SH-SY5Y (cell line): ENCODE measurements at regions not wholly inside any gene's neighbourhood (a gene's known extent, or its start where the extent isn't known, plus 50 kb on each side); places are given as distances from the start of the nearest gene placed in this dataset.

Experiments
- GATA2 ChIP-seq: IDR thresholded peaks from 2 replicates; pipeline ENCODE4 v1.6.1; 2011; ENCODE audit warnings: mild to moderate bottlenecking, low read depth, low read length
- GATA3 ChIP-seq: IDR thresholded peaks from 2 replicates; pipeline ENCODE4 v1.6.1; 2011; ENCODE audit warnings: low read depth, mild to moderate bottlenecking, low read length, moderate library complexity

- TF ChIP-seq GATA3 (no peak), GATA2 (no peak)
These were observed 143.6 kb upstream of the EPHA4 start for GRCh38 chr2:221715523-221716247.

GRCh38 chr2:221710744-221711143, 138.6 kb upstream of the EPHA4 start:
- TF ChIP-seq GATA3 (no peak), GATA2 (no peak)

GRCh38 chr2:221708902-221709301, 136.8 kb upstream of the EPHA4 start:
- TF ChIP-seq GATA3 (no peak), GATA2 (no peak)

DNA sequence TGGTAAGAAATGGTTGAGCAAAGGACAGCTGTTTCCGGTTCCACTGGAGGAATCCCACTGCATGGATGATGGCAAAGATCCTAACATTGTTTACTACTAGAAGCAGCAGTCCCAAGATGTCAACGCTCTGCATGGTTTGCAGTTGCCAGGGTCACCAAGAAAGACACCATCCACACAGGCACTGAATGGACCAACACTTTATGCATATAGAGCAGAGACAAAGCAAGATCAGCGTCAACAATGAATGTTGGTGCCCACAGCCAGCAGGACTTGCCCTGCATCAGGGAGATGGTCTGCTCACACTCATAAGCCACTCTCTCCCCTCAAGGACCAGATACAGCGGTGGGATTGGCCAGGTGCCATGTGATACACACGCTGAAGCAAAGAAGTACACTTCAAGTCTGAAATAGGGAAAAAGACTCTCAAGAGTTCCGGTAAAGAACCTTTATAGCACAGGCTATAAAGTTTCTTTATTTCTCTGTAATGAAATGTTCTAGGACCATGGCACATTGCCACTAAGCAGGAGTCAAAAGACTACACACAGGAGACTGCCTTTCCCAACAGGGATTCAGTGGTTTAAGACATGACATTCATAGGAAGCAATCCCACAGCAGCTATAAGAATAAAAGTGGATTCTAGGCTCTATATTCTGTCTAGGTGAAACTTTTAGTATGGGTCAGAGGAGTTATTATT, 133.2 kb upstream of the EPHA4 start:
- TF ChIP-seq GATA2 = no peak
- TF ChIP-seq GATA3 = no peak

GRCh38 chr2:221704442-221704841, 132.3 kb upstream of the EPHA4 start:
- TF ChIP-seq GATA3 (no peak), GATA2 (no peak)

- TF ChIP-seq GATA3 (no peak), GATA2 (no peak)
These were observed 121.3 kb upstream of the EPHA4 start for GRCh38 chr2:221693365-221693764.

GRCh38 chr2:221691571-221691970, 119.5 kb upstream of the EPHA4 start:
- TF ChIP-seq GATA3 (no peak), GATA2 (no peak)

GRCh38 chr2:221689140-221689539, 117.0 kb upstream of the EPHA4 start:
- TF ChIP-seq GATA3 = no peak
- no peak for TF ChIP-seq GATA2

DNA sequence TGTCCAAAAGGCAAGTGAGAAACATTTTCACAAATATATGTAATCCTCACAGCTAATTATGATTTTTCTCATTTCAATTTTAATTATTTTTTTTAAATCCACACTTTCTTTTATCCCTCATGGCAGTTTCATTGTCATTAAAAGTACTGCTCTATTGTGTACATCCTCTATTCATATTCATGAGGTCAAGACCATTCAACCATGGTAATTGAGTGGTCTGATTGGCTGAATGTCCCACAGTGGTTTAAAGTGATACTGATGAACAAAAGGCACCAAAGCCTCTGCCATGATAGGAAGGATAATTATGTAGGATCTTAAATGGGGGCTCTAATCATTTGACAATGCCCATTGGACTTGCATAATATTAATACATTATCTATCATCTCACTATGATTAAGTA, 108.4 kb upstream of the EPHA4 start:
- TF ChIP-seq GATA2 (no peak), GATA3 (no peak)

DNA sequence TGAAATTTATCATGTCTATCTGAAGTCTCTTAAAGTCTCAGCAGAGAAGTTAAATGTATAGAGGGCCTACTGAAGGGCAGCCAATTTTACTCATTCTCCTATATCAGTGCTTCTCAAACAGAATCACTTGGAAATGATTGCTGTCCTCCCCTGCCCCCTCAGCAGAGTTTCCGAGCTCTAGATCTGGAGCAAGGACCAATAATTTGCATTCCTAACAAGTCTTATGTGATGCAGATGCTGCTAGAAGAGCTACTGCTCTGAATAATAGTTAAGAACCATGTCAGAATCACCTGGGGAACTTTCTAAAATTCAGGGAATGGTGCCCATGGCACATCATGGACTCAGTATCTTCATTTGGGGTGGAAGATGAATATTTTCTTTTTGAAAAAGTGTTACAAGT, 105.6 kb upstream of the EPHA4 start:
- TF ChIP-seq GATA2 (no peak), GATA3 (no peak)

- no peak for TF ChIP-seq GATA2
- no peak for TF ChIP-seq GATA3
These were observed 104.6 kb upstream of the EPHA4 start for GRCh38 chr2:221676566-221677172.

DNA sequence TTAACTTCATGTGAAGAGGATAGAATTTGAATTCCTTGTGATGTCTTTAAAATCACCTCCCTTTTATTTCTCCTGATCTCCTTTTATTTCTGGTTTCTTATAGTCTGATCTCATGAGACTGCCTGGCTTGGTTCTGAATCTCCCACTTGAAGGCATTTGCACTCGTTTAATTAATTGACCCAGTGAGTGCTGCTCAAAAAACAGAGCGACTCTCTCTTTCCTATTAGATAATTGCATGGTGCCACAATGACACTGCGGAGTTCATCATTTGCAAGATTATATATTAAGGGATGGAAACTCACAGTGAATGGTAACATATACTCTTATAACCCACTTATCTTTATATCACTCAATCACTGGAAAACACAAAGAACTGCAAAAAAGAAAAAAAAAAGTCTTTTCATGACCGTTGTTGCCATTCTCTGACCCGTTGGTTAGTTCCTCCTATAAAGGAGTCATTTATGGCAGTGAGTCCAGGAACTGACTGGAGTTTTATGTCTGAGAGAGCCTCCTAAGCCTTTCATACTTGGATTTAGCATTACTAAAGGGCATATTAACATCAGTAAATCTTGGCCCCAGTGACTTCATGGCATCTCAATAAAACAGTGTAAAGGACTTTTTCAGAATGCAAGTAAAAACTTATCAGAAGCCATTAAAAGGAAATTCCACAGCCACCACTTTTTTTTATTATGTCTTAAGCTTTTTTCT, 103.3 kb upstream of the EPHA4 start:
- no peak for TF ChIP-seq GATA3
- no peak for TF ChIP-seq GATA2

DNA sequence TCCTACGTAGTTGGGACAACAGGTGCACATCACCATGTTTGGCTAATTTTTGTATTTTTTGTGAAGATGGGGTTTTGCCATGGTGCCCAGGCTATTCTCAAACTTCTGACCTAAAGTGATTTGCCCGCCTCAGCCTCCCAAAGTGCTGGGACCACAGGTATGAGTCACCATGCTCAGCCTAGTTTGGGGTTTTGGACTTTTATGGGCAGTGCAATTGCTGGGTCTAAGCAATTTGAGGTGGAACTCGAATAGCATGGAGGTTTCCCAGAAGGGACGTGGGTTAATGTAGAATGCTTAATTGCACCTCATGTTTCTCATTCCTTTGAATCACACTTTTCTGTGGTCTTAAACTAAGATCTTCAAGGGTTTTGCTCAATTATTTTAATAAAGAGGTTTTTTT, 102.3 kb upstream of the EPHA4 start:
- TF ChIP-seq GATA3 (no peak), GATA2 (no peak)

- TF ChIP-seq GATA3 (no peak), GATA2 (no peak)
These were observed 101.1 kb upstream of the EPHA4 start for GRCh38 chr2:221673248-221673647.
